C4-2B (cell line): ENCODE measurements at regions not wholly inside any gene's neighbourhood (a gene's known extent, or its start where the extent isn't known, plus 50 kb on each side); places are given as distances from the start of the nearest gene placed in this dataset.

Experiments
- H3K27ac ChIP-seq: fragments of 450-650 bp; 2 replicates; pipeline ENCODE4 v1.5.1; 2017
- CTCF ChIP-seq: fragments of 450-650 bp; conservative IDR thresholded peaks from 2 replicates; pipeline ENCODE4 v1.5.1; 2017; ENCODE audit warnings: mild to moderate bottlenecking
- ZFX ChIP-seq: fragments of 450-650 bp; IDR thresholded peaks from 2 replicates; pipeline ENCODE4 v1.6.1; 2017

GRCh38 chr6:126440923-126441322 is 101.0 kb downstream of the CENPW start:
- TF ChIP-seq CTCF (no peak), ZFX (no peak)
- H3K27ac ChIP-seq = no peak overlapping the region

- TF ChIP-seq CTCF (no peak), ZFX (no peak)
- H3K27ac ChIP-seq = no peak overlapping the region
These were observed 104.9 kb downstream of the CENPW start for GRCh38 chr6:126444659-126445273.

- TF ChIP-seq CTCF (no peak), ZFX (no peak)
- no peak overlapping the region for H3K27ac ChIP-seq
These were observed 106.3 kb downstream of the CENPW start for GRCh38 chr6:126446248-126446647.

- H3K27ac ChIP-seq = no peak overlapping the region
- TF ChIP-seq CTCF = no peak
- TF ChIP-seq ZFX = no peak
These were observed 107.5 kb downstream of the CENPW start for GRCh38 chr6:126447367-126447766.

GRCh38 chr6:126461045-126461444 is 121.1 kb downstream of the CENPW start:
- H3K27ac ChIP-seq = no peak overlapping the region
- TF ChIP-seq CTCF = no peak
- no peak for TF ChIP-seq ZFX

GRCh38 chr6:126464245-126464644 is 124.3 kb downstream of the CENPW start:
- no peak for TF ChIP-seq ZFX
- no peak for TF ChIP-seq CTCF
- no peak overlapping the region for H3K27ac ChIP-seq

GRCh38 chr6:126475449-126475848 is 135.5 kb downstream of the CENPW start:
- TF ChIP-seq ZFX (no peak), CTCF (no peak)
- no peak overlapping the region for H3K27ac ChIP-seq
